HEK293T (cell line): ENCODE measurements at regions not wholly inside any gene's neighbourhood (a gene's known extent, or its start where the extent isn't known, plus 50 kb on each side); places are given as distances from the start of the nearest gene placed in this dataset.

ENCODE experiments used
- CTCF ChIA-PET: fragments of 350-600 bp; formaldehyde crosslinking; extraction: SDS; loops from one replicate; lab custom pipeline; 2021; ENCODE audit warnings: antibody characterized with exemption, inconsistent platforms; lab: Yijun Ruan, JAX
- POLR2A ChIA-PET: fragments of 350-600 bp; formaldehyde crosslinking; extraction: SDS; loops from one replicate; lab custom pipeline; 2020; ENCODE audit warnings: antibody characterized with exemption, inconsistent platforms; lab: Yijun Ruan, JAX
- DNase-seq: peaks from one replicate; pipeline ENCODE4 v3.0.0; 2012; ENCODE audit warnings: mixed read lengths; ENCODE audit errors: extremely low spot score
- ARNT ChIP-seq: fragments of 450-650 bp; IDR thresholded peaks from 2 replicates; pipeline ENCODE4 v1.6.1; 2017; ENCODE audit warnings: mild to moderate bottlenecking
- BHLHE40 ChIP-seq: fragments of 450-650 bp; IDR thresholded peaks from 2 replicates; pipeline ENCODE4 v1.6.1; 2016; ENCODE audit warnings: mild to moderate bottlenecking, moderate library complexity, borderline replicate concordance
- CTBP1 ChIP-seq: fragments of 450-650 bp; IDR thresholded peaks from 2 replicates; pipeline ENCODE4 v1.6.1; 2016; ENCODE audit warnings: borderline replicate concordance
- ELF4 ChIP-seq: fragments of 450-650 bp; IDR thresholded peaks from 2 replicates; pipeline ENCODE4 v1.6.1; 2017; ENCODE audit warnings: antibody characterized with exemption
- FOXA1 ChIP-seq: fragments of 450-650 bp; IDR thresholded peaks from 2 replicates; pipeline ENCODE4 v1.6.1; 2016; ENCODE audit warnings: mild to moderate bottlenecking
- FOXK2 ChIP-seq: fragments of 450-650 bp; IDR thresholded peaks from 2 replicates; pipeline ENCODE4 v1.6.1; 2016; ENCODE audit warnings: mild to moderate bottlenecking
- FOXM1 ChIP-seq: fragments of 450-650 bp; IDR thresholded peaks from 2 replicates; pipeline ENCODE4 v1.6.1; 2017; ENCODE audit warnings: mild to moderate bottlenecking, borderline replicate concordance
- HDGF ChIP-seq: fragments of 450-650 bp; IDR thresholded peaks from 2 replicates; pipeline ENCODE4 v1.6.1; 2017; ENCODE audit warnings: antibody characterized with exemption, borderline replicate concordance
- L3MBTL2 ChIP-seq: fragments of 450-650 bp; conservative IDR thresholded peaks from 2 replicates; pipeline ENCODE4 v1.6.1; 2016; ENCODE audit warnings: mild to moderate bottlenecking
- LEF1 ChIP-seq: fragments of 450-650 bp; IDR thresholded peaks from 2 replicates; pipeline ENCODE4 v1.6.1; 2017; ENCODE audit warnings: mild to moderate bottlenecking, borderline replicate concordance
- NFRKB ChIP-seq: fragments of 450-650 bp; IDR thresholded peaks from 2 replicates; pipeline ENCODE4 v1.6.1; 2016; ENCODE audit warnings: mild to moderate bottlenecking, moderate library complexity
- PKNOX1 ChIP-seq: fragments of 450-650 bp; IDR thresholded peaks from 2 replicates; pipeline ENCODE4 v1.6.1; 2016
- SP1 ChIP-seq: fragments of 450-650 bp; IDR thresholded peaks from 2 replicates; pipeline ENCODE4 v1.6.1; 2017
- SUZ12 ChIP-seq: fragments of 450-650 bp; IDR thresholded peaks from 2 replicates; pipeline ENCODE4 v1.6.1; 2016; ENCODE audit warnings: mild to moderate bottlenecking
- TARDBP ChIP-seq: fragments of 450-650 bp; IDR thresholded peaks from 2 replicates; pipeline ENCODE4 v1.6.1; 2016
- ZNF384 ChIP-seq: fragments of 450-650 bp; IDR thresholded peaks from 2 replicates; pipeline ENCODE4 v1.6.1; 2016

- CTCF ChIA-PET, result no interaction called here
- no peak for DNase-seq
- POLR2A ChIA-PET, result no interaction called here
- TF ChIP-seq ARNT, result no peak
- TF ChIP-seq FOXK2, result no peak
- no peak for TF ChIP-seq L3MBTL2
- TF ChIP-seq SP1, result no peak
- TF ChIP-seq FOXM1, result no peak
Observed at GRCh38 chr15:93414576-93415231, 325.7 kb upstream of the RGMA start.

GRCh38 chr15:93413745-93414144 is 324.7 kb upstream of the RGMA start:
- ChIA-PET POLR2A (no interaction called here), CTCF (no interaction called here)
- TF ChIP-seq LEF1, result no peak
- no peak for TF ChIP-seq ZNF384
- no peak for TF ChIP-seq FOXK2
- no peak for TF ChIP-seq CTBP1
- TF ChIP-seq NFRKB, result no peak
- no peak for TF ChIP-seq SP1
- no peak for TF ChIP-seq FOXA1
- no peak for TF ChIP-seq HDGF
- TF ChIP-seq BHLHE40, result no peak
- no peak for TF ChIP-seq SUZ12
- TF ChIP-seq TARDBP, result no peak
- TF ChIP-seq ARNT, result no peak
- TF ChIP-seq L3MBTL2, result no peak
- no peak for TF ChIP-seq ELF4
- TF ChIP-seq PKNOX1, result no peak
- TF ChIP-seq FOXM1, result no peak
- DNase-seq, result no peak

GRCh38 chr15:93399121-93399520 is 310.1 kb upstream of the RGMA start:
- DNase-seq, result no peak
- ChIA-PET POLR2A (no interaction called here), CTCF (no interaction called here)
- TF ChIP-seq FOXA1 (no peak), PKNOX1 (no peak), SP1 (no peak), BHLHE40 (no peak), SUZ12 (no peak), FOXM1 (no peak)

GRCh38 chr15:93389211-93389610 is 300.2 kb upstream of the RGMA start:
- no peak for TF ChIP-seq L3MBTL2
- no peak for TF ChIP-seq BHLHE40
- no peak for TF ChIP-seq CTBP1
- no peak for TF ChIP-seq ZNF384
- no peak for TF ChIP-seq FOXM1
- no peak for TF ChIP-seq ELF4
- no peak for TF ChIP-seq LEF1
- TF ChIP-seq NFRKB, result no peak
- no peak for TF ChIP-seq SUZ12
- TF ChIP-seq TARDBP, result no peak
- TF ChIP-seq FOXA1, result no peak
- ChIA-PET POLR2A (no interaction called here), CTCF (no interaction called here)
- DNase-seq, result no peak

GRCh38 chr15:93384886-93385285 is 295.9 kb upstream of the RGMA start:
- no peak for DNase-seq
- TF ChIP-seq ZNF384 (no peak), LEF1 (no peak), TARDBP (no peak), HDGF (no peak), FOXA1 (no peak), BHLHE40 (no peak), ELF4 (no peak), FOXM1 (no peak), L3MBTL2 (no peak), PKNOX1 (no peak), NFRKB (no peak), SUZ12 (no peak), FOXK2 (no peak), SP1 (no peak)
- CTCF ChIA-PET, result interaction anchor here (0.6 kb wide), 1 partner anchor 538 kb away, joined by 3 read pairs; no protein-coding TSS in a partner anchor
- POLR2A ChIA-PET, result no interaction called here

- no peak for DNase-seq
- POLR2A ChIA-PET, result no interaction called here
- CTCF ChIA-PET, result no interaction called here
- no peak for TF ChIP-seq FOXK2
- no peak for TF ChIP-seq FOXA1
- TF ChIP-seq ARNT, result no peak
- no peak for TF ChIP-seq FOXM1
- TF ChIP-seq TARDBP, result no peak
- no peak for TF ChIP-seq ELF4
- no peak for TF ChIP-seq CTBP1
- TF ChIP-seq HDGF, result no peak
- no peak for TF ChIP-seq L3MBTL2
- TF ChIP-seq NFRKB, result no peak
- TF ChIP-seq PKNOX1, result no peak
- no peak for TF ChIP-seq SP1
Observed at GRCh38 chr15:93382200-93382820, 293.3 kb upstream of the RGMA start.
